T-cell (primary cell): ENCODE measurements at regions not wholly inside any gene's neighbourhood (a gene's known extent, or its start where the extent isn't known, plus 50 kb on each side); places are given as distances from the start of the nearest gene placed in this dataset.

Source experiments
- ATAC-seq, 4 experiments: fragments of 200-7000 bp in 3 of 4; fragments of 150-1000 bp in 1 of 4; cut with Tn5 transposase; replicated peaks in 1 of 4; 1 replicate in 3 of 4; 2 replicates in 1 of 4; pipeline ENCODE4 v1.10.0; 2021; ENCODE audit warnings: moderate library complexity in 3 of 4, mild to moderate bottlenecking in 2 of 4, moderate number of reproducible peaks in 1 of 4
- CTCF ChIA-PET, 2 donors: fragments of 300-600 bp; sonication (Branson Sonifier 250); formaldehyde crosslinking; loops; one replicate each; lab custom pipeline; 2022; ENCODE audit warnings: antibody characterized with exemption in 2 of 2; lab: Charles Lee
- POLR2A ChIA-PET, 2 donors: fragments of 300-600 bp; sonication (Branson Sonifier 250); formaldehyde crosslinking; loops; one replicate each; lab custom pipeline; 2022; ENCODE audit warnings: antibody characterized with exemption in 2 of 2; lab: Charles Lee
- DNase-seq, 35 experiments: peaks; one replicate each; pipeline versions ENCODE4 v3.0.0 to v3.0.0-alpha.2; 2013 to 2023
- H3K27ac ChIP-seq: one replicate; pipeline ENCODE4 v1.5.1; 2013; ENCODE audit warnings: low read length
- H3K27me3 ChIP-seq, 2 experiments: replicated peaks in 1 of 2; 1 replicate in 1 of 2; 2 replicates in 1 of 2; pipeline versions ENCODE4 v1.6.1 to v1.7.0; 2013; ENCODE audit warnings: low read length in 1 of 2, mixed read lengths in 1 of 2; ENCODE audit not compliant: control insufficient read depth in 2 of 2, insufficient read depth in 2 of 2; ENCODE audit errors: extremely low read depth in 1 of 2
- H3K36me3 ChIP-seq, 2 donors: 1 replicate in 1 of 2; 2 replicates in 1 of 2; pipeline versions ENCODE4 v1.6.1 to v1.7.0; 2013; ENCODE audit warnings: low read length in 1 of 2; ENCODE audit not compliant: control insufficient read depth in 2 of 2, insufficient read depth in 1 of 2; ENCODE audit errors: extremely low read depth in 1 of 2
- H3K4me1 ChIP-seq, 2 experiments: 1 replicate in 1 of 2; 2 replicates in 1 of 2; pipeline versions ENCODE4 v1.6.1 to v1.7.0; 2013; ENCODE audit warnings: low read length in 2 of 2, mixed read lengths in 1 of 2; ENCODE audit not compliant: insufficient read depth in 2 of 2, control insufficient read depth in 1 of 2; ENCODE audit errors: extremely low read depth in 1 of 2
- H3K4me3 ChIP-seq, 2 donors: 1 replicate in 1 of 2; 2 replicates in 1 of 2; pipeline versions ENCODE4 v1.5.1 to v1.7.0; 2013; ENCODE audit warnings: mild to moderate bottlenecking in 2 of 2, low read length in 1 of 2, moderate library complexity in 1 of 2; ENCODE audit not compliant: control insufficient read depth in 1 of 2; ENCODE audit errors: extremely low read depth in 1 of 2
- H3K9me3 ChIP-seq: 2 replicates; pipeline ENCODE4 v1.7.0; 2013
- H3K27ac Mint-ChIP-seq, 2 donors: one replicate each; pipeline ENCODE4 v1.8.0; 2020 to 2021; ENCODE audit warnings: mild to moderate bottlenecking in 2 of 2, mixed read lengths in 2 of 2
- H3K27me3 Mint-ChIP-seq, 2 donors: one replicate each; pipeline ENCODE4 v1.8.0; 2021 to 2022; ENCODE audit warnings: mixed read lengths in 2 of 2
- H3K36me3 Mint-ChIP-seq: one replicate; pipeline ENCODE4 v1.8.0; 2021; ENCODE audit warnings: mixed read lengths
- H3K4me1 Mint-ChIP-seq, 3 donors: one replicate each; pipeline ENCODE4 v1.8.0; 2020 to 2022; ENCODE audit warnings: mixed read lengths in 3 of 3, mild to moderate bottlenecking in 1 of 3
- H3K4me3 Mint-ChIP-seq, 3 donors: one replicate each; pipeline ENCODE4 v1.8.0; 2020 to 2022; ENCODE audit warnings: mild to moderate bottlenecking in 3 of 3, mixed read lengths in 3 of 3, moderate library complexity in 3 of 3
- H3K9me3 Mint-ChIP-seq, 3 donors: one replicate each; pipeline ENCODE4 v1.8.0; 2020 to 2022; ENCODE audit warnings: mixed read lengths in 3 of 3
- WGBS: methylation state at CpG from one replicate; pipeline ENCODE4 v1.1.5; 2013; ENCODE audit warnings: missing lambda C conversion rate; ENCODE audit not compliant: insufficient coverage; 5-methylcytosine and 5-hydroxymethylcytosine counted together

- H3K27me3 ChIP-seq: peaks cover 3 to 59% of the 10 kb centered on the region in 2 experiments
- no peaks in the 10 kb centered on the region for H3K9me3 ChIP-seq
- ChIA-PET POLR2A (no interaction called here), CTCF (no interaction called here)
- peaks cover 61 to 68% of the 10 kb centered on the region in 2 donors for H3K27me3 Mint-ChIP-seq
- H3K36me3 Mint-ChIP-seq: no peaks in the 10 kb centered on the region
- 69% methylated on average over 10 of the region's 15 CpGs for WGBS
- H3K4me1 Mint-ChIP-seq: no peaks in the 10 kb centered on the region
- no peak overlapping the region for H3K4me3 ChIP-seq
- no peak overlapping the region for H3K27ac Mint-ChIP-seq
- no peak for ATAC-seq
- no peak for DNase-seq
- H3K27ac ChIP-seq: no peak overlapping the region
- H3K4me1 ChIP-seq: no peaks in the 10 kb centered on the region
- H3K36me3 ChIP-seq: no peaks in the 10 kb centered on the region
- no peaks in the 10 kb centered on the region for H3K9me3 Mint-ChIP-seq
- H3K4me3 Mint-ChIP-seq: no peak overlapping the region
These were observed 62.4 kb upstream of the WNT4 start for GRCh38 chr1:22204989-22205913.

- POLR2A ChIA-PET: no interaction called here
- no peak overlapping the region for H3K27ac ChIP-seq
- no peaks in the 10 kb centered on the region for H3K36me3 ChIP-seq
- CTCF ChIA-PET: no interaction called here
- Mint-ChIP-seq H3K4me3 (no peak overlapping the region), H3K27me3 (peaks cover 73 to 77% of the 10 kb centered on the region in 2 donors), H3K27ac (no peak overlapping the region), H3K9me3 (no peaks in the 10 kb centered on the region), H3K36me3 (no peaks in the 10 kb centered on the region), H3K4me1 (no peaks in the 10 kb centered on the region)
- DNase-seq (no peak), ATAC-seq (no peak)
- H3K27me3 ChIP-seq: peaks cover 7 to 69% of the 10 kb centered on the region in 2 experiments
- WGBS: 95% methylated on average over 5 of the region's 6 CpGs
- H3K9me3 ChIP-seq: no peaks in the 10 kb centered on the region
- H3K4me3 ChIP-seq: no peak overlapping the region
- H3K4me1 ChIP-seq: no peaks in the 10 kb centered on the region
These were observed 63.7 kb upstream of the WNT4 start for GRCh38 chr1:22206551-22207125.

DNA sequence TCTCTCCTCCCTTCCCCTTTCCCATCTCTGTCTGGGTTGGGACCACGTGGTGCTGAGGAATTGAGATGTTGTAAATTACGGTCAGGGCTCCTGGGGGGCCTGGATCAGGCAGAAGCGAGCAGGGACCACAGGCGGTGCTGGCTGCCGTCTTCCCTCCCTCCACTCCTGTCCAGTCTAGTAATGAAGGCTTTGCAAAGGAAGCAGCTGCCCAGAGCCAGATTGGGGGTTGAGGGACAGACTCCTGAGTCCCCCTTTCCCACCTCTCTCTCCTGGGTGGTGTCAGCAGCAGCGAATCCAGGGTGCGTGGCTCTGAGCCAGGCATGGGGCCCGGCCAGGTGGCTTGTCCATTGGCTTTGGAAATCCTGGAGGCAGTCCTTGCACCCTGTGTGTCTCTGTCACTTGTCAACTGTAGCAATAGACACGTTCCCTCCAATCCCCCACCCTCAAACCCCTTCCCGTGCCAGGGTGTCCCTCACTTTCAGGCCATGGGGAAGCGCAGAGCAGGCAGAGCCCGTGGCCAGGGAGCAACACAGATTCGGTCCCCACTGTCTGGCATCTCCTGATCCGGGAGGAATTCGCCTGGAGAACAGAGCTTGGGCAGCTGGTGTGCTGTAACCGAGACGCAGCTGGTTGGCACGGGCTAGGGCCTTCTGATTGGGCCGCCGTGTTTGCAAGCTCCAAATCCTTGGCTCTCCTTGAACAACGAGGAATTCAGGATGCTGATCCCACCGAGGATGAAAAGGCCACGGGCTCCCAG lies 64.8 kb upstream of the WNT4 start:
- WGBS: 60% methylated on average over 13 of the region's 23 CpGs
- Mint-ChIP-seq H3K27me3 (peaks cover 82 to 83% of the 10 kb centered on the region in 2 donors), H3K27ac (no peak overlapping the region), H3K9me3 (no peaks in the 10 kb centered on the region), H3K4me1 (no peaks in the 10 kb centered on the region), H3K36me3 (no peaks in the 10 kb centered on the region), H3K4me3 (no peak overlapping the region)
- Histone ChIP-seq H3K4me1 (no peaks in the 10 kb centered on the region), H3K9me3 (no peaks in the 10 kb centered on the region), H3K27ac (no peak overlapping the region), H3K4me3 (no peak overlapping the region), H3K36me3 (no peaks in the 10 kb centered on the region), H3K27me3 (peaks cover 7 to 77% of the 10 kb centered on the region in 2 experiments)
- ChIA-PET CTCF (no interaction called here), POLR2A (no interaction called here)
- ATAC-seq (no peak), DNase-seq (no peak)

- H3K27ac ChIP-seq: no peak overlapping the region
- Mint-ChIP-seq H3K27me3 (peaks cover 83 to 87% of the 10 kb centered on the region in 2 donors), H3K9me3 (no peaks in the 10 kb centered on the region), H3K4me3 (no peak overlapping the region), H3K27ac (no peak overlapping the region), H3K4me1 (no peaks in the 10 kb centered on the region), H3K36me3 (no peaks in the 10 kb centered on the region)
- H3K27me3 ChIP-seq: peaks cover 7 to 79% of the 10 kb centered on the region in 2 experiments
- H3K9me3 ChIP-seq: no peaks in the 10 kb centered on the region
- ChIA-PET POLR2A (no interaction called here), CTCF (no interaction called here)
- H3K4me1 ChIP-seq: no peaks in the 10 kb centered on the region
- H3K36me3 ChIP-seq: no peaks in the 10 kb centered on the region
- WGBS: 56% methylated on average over 16 of the region's 21 CpGs
- no peak for ATAC-seq
- no peak overlapping the region for H3K4me3 ChIP-seq
- no peak for DNase-seq
These were observed 65.5 kb upstream of the WNT4 start for GRCh38 chr1:22208268-22208972.

DNA sequence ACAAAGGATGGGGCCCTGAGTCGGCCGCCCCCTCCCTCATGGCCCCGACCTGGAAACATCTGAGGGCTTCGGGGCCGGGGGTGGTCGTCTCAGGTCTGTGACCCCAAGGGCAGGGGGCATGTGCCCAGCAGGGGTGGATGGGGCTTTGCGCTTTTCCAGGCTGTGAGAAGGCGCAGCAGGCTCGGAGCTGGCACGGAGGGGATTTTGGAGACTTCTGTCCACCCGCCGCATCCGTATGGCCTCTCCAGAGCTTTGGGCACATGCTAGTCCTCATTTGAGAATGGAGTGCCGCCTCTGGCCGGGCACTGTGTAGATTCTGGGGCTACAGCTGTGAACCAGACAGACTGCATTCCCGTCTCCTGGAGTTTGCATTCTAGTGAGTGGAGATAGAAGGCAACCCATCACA lies 66.1 kb upstream of the WNT4 start:
- Mint-ChIP-seq H3K4me1 (no peaks in the 10 kb centered on the region), H3K27ac (no peak overlapping the region), H3K9me3 (no peaks in the 10 kb centered on the region), H3K4me3 (no peak overlapping the region), H3K36me3 (no peaks in the 10 kb centered on the region), H3K27me3 (peaks cover 80 to 84% of the 10 kb centered on the region in 2 donors)
- no peak overlapping the region for H3K27ac ChIP-seq
- peaks cover 7 to 77% of the 10 kb centered on the region in 2 experiments for H3K27me3 ChIP-seq
- no peak overlapping the region for H3K4me3 ChIP-seq
- ChIA-PET POLR2A (no interaction called here), CTCF (no interaction called here)
- no peaks in the 10 kb centered on the region for H3K9me3 ChIP-seq
- H3K4me1 ChIP-seq: no peaks in the 10 kb centered on the region
- no peak for DNase-seq
- no peaks in the 10 kb centered on the region for H3K36me3 ChIP-seq
- 59% methylated on average over 13 of the region's 16 CpGs for WGBS
- no peak for ATAC-seq

- no peaks in the 10 kb centered on the region for H3K36me3 ChIP-seq
- no peaks in the 10 kb centered on the region for H3K4me1 Mint-ChIP-seq
- H3K4me1 ChIP-seq: no peaks in the 10 kb centered on the region
- H3K9me3 Mint-ChIP-seq: no peaks in the 10 kb centered on the region
- peaks cover 7 to 69% of the 10 kb centered on the region in 2 experiments for H3K27me3 ChIP-seq
- H3K4me3 ChIP-seq: no peak overlapping the region
- H3K27ac Mint-ChIP-seq: peak overlapping the region in 1 of 2 donors; percentile 17
- peaks cover 76 to 83% of the 10 kb centered on the region in 2 donors for H3K27me3 Mint-ChIP-seq
- H3K36me3 Mint-ChIP-seq: no peaks in the 10 kb centered on the region
- POLR2A ChIA-PET: no interaction called here
- no peak overlapping the region for H3K27ac ChIP-seq
- CTCF ChIA-PET: no interaction called here
- WGBS: 58% methylated on average over 11 of the region's 12 CpGs
- DNase-seq: no peak
- ATAC-seq: no peak
- no peaks in the 10 kb centered on the region for H3K9me3 ChIP-seq
- no peak overlapping the region for H3K4me3 Mint-ChIP-seq
These were observed 67.3 kb upstream of the WNT4 start for GRCh38 chr1:22210176-22210575.
